ENCODE measurements at regions not wholly inside any gene's neighbourhood (a gene's known extent, or its start where the extent isn't known, plus 50 kb on each side); places are given as distances from the start of the nearest gene placed in this dataset.

DNA sequence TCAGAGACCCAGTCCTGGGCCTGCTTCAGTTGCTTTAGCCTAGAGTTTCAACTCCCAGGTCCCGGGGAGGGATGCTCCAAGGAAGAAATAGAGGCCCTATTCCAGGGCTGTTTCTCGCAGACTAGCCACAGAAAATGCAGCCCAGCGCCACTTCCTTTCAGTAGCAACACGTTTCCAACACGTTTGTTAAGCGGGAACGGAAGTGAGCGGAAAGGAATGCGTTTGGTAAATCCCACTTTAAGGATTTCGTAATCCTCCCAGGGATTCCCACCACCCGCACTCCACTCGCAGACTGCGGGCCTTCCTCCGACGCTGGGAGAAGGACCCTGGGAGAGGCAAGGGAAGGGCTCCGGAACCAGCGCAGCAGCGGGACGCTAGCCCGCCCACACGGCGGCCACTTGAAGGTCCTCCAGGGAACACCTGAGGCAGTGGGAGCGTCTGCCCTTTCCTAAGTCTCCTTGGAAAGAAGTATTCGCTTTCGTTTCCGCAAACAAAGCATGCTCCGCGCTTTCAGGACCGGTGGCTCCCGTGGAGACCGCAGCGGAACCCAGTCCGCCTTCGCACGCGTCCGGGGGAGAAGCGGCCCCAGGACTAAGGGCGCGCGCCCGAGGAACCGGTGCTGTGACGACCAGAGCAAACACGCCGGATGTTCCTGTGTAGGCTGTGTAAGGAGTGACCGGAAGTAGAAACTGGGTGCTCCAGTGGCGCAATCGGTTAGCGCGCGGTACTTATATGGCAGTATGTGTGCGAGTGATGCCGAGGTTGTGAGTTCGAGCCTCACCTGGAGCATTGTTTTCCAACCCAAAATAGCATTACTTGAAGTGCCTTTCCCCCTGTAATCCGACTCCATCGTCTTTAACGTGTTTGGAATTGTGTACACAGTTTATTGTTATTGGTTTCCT lies 227.6 kb upstream of the PRSS16 start:
- Histone ChIP-seq H4K20me1 (ENCODE audit: low read depth, low read length) (no peaks in the 10 kb centered on the region), H3K9me2 (replicated peaks; ENCODE audit: insufficient read depth, low read length) (no peaks in the 10 kb centered on the region), H3K9ac (ENCODE audit: low read length) (no peak overlapping the region), H3K4me2 (ENCODE audit: low read depth, low read length, poor library complexity, severe bottlenecking) (no peak overlapping the region), H3K27ac (ENCODE audit: low read depth, low read length) (no peak overlapping the region), H3K36me3 (ENCODE audit: low read length) (no peaks in the 10 kb centered on the region), H3K79me2 (ENCODE audit: insufficient read depth, low read length) (no peaks in the 10 kb centered on the region), H2AFZ (ENCODE audit: low read depth, low read length, severe bottlenecking) (no peak overlapping the region), H3K4me3 (ENCODE audit: insufficient read depth, low read length, poor library complexity, severe bottlenecking) (no peak overlapping the region), H3K27me3 (ENCODE audit: low read length) (no peaks in the 10 kb centered on the region; the same call in 1 of the 2 replicates), H3K9me3 (ENCODE audit: insufficient read depth, low read length) (peaks cover 16% of the 10 kb centered on the region; the same call in 1 of the 2 replicates), H3F3A (ENCODE audit: insufficient read depth) (no peaks in the 10 kb centered on the region)
- TF ChIP-seq CTCF (IDR thresholded peaks at IDR 0.05; ENCODE audit: insufficient read depth, low read length, poor library complexity, severe bottlenecking) (no peak), EZH2phosphoT487 (conservative IDR thresholded peaks at IDR 0.05; ENCODE audit: low read length) (no peak)

GRCh38 chr6:27020553-27020880 lies 227.0 kb upstream of the PRSS16 start:
- H2AFZ ChIP-seq (ENCODE audit: low read depth, low read length, severe bottlenecking): no peak overlapping the region
- peaks cover 16% of the 10 kb centered on the region; the same call in 1 of the 2 replicates for H3K9me3 ChIP-seq (ENCODE audit: insufficient read depth, low read length)
- no peak overlapping the region for H3K4me3 ChIP-seq (ENCODE audit: insufficient read depth, low read length, poor library complexity, severe bottlenecking)
- H3K4me2 ChIP-seq (ENCODE audit: low read depth, low read length, poor library complexity, severe bottlenecking): no peak overlapping the region
- H3K9ac ChIP-seq (ENCODE audit: low read length): no peak overlapping the region
- no peaks in the 10 kb centered on the region for H3F3A ChIP-seq (ENCODE audit: insufficient read depth)
- H4K20me1 ChIP-seq (ENCODE audit: low read depth, low read length): no peaks in the 10 kb centered on the region
- no peak overlapping the region for H3K27ac ChIP-seq (ENCODE audit: low read depth, low read length)
- no peaks in the 10 kb centered on the region; the same call in 1 of the 2 replicates for H3K27me3 ChIP-seq (ENCODE audit: low read length)
- TF ChIP-seq EZH2phosphoT487 (conservative IDR thresholded peaks at IDR 0.05; ENCODE audit: low read length) (no peak), CTCF (IDR thresholded peaks at IDR 0.05; ENCODE audit: insufficient read depth, low read length, poor library complexity, severe bottlenecking) (no peak)
- no peaks in the 10 kb centered on the region for H3K79me2 ChIP-seq (ENCODE audit: insufficient read depth, low read length)
- no peaks in the 10 kb centered on the region for H3K36me3 ChIP-seq (ENCODE audit: low read length)
- no peaks in the 10 kb centered on the region for H3K9me2 ChIP-seq (replicated peaks; ENCODE audit: insufficient read depth, low read length)

DNA sequence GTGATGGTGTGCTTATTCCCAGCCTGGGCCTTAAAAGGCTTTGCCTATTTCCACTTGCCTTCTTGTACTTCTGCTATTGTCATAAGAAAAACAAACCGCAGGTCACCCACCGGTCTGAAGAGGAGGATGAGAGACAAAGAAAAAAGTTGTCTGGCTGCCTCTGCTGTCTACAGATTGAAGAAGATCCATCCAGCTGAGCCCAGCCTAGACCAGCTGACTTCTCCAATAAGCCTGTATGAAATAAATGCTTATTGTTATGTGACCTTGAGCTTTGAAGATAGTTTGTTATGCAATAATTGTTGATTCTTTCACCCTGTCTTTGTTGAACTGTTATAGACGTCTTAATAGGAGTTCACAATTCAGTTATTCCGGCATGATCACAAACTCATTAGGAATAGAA lies 223.8 kb upstream of the PRSS16 start:
- Histone ChIP-seq H3K9ac (ENCODE audit: low read length) (no peak overlapping the region), H3K27me3 (ENCODE audit: low read length) (0 out of 2 replicates have a peak, but pooled peaks cover 3% of the 10 kb centered on the region), H3K36me3 (ENCODE audit: low read length) (no peaks in the 10 kb centered on the region), H3K27ac (ENCODE audit: low read depth, low read length) (no peak overlapping the region), H3K4me2 (ENCODE audit: low read depth, low read length, poor library complexity, severe bottlenecking) (no peak overlapping the region), H2AFZ (ENCODE audit: low read depth, low read length, severe bottlenecking) (no peak overlapping the region), H3K79me2 (ENCODE audit: insufficient read depth, low read length) (no peaks in the 10 kb centered on the region), H3K9me3 (ENCODE audit: insufficient read depth, low read length) (no peaks in the 10 kb centered on the region), H3K9me2 (replicated peaks; ENCODE audit: insufficient read depth, low read length) (no peaks in the 10 kb centered on the region), H4K20me1 (ENCODE audit: low read depth, low read length) (no peaks in the 10 kb centered on the region), H3K4me3 (ENCODE audit: insufficient read depth, low read length, poor library complexity, severe bottlenecking) (no peak overlapping the region), H3F3A (ENCODE audit: insufficient read depth) (no peaks in the 10 kb centered on the region)
- TF ChIP-seq EZH2phosphoT487 (conservative IDR thresholded peaks at IDR 0.05; ENCODE audit: low read length) (no peak), CTCF (IDR thresholded peaks at IDR 0.05; ENCODE audit: insufficient read depth, low read length, poor library complexity, severe bottlenecking) (no peak)
